ENCODE measurements at regions not wholly inside any gene's neighbourhood (a gene's known extent, or its start where the extent isn't known, plus 50 kb on each side); places are given as distances from the start of the nearest gene placed in this dataset.

DNA sequence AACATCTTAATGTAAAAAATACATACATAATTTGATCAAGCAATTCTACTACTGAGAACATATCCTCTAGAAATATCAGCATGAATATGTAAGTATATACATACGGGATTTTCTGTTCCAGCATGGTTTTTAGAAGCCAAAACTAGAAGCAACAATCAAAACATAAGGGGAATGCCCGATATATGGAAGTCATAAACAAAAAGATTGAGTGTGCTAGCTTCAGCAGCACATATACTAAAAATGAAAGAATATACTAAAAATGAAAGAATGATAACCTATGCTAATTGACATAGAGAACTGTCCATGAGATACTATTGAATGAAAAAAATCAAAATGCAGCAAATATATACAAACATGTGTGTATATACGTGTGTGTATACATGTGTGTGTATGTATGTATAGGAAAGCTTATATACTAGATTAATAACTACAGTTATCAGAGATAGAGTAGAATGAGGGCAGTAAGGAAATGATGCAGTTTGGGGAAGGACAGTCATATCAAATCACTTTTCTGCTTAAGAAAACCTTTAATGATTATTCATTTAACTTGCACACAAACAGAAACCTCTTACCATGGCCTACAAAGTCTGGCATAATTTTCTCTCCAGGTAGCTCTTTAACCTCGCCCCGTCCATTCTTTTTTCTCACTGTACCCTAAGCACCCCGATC is 72.9 kb downstream of the NPY start:
- TF ChIP-seq, protein P1, sequence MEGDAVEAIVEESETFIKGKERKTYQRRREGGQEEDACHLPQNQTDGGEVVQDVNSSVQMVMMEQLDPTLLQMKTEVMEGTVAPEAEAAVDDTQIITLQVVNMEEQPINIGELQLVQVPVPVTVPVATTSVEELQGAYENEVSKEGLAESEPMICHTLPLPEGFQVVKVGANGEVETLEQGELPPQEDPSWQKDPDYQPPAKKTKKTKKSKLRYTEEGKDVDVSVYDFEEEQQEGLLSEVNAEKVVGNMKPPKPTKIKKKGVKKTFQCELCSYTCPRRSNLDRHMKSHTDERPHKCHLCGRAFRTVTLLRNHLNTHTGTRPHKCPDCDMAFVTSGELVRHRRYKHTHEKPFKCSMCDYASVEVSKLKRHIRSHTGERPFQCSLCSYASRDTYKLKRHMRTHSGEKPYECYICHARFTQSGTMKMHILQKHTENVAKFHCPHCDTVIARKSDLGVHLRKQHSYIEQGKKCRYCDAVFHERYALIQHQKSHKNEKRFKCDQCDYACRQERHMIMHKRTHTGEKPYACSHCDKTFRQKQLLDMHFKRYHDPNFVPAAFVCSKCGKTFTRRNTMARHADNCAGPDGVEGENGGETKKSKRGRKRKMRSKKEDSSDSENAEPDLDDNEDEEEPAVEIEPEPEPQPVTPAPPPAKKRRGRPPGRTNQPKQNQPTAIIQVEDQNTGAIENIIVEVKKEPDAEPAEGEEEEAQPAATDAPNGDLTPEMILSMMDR (conservative IDR thresholded peaks at IDR 0.05; ENCODE audit: low read depth, low read length) = no peak
- no peak overlapping the region for H3K4me3 ChIP-seq (ENCODE audit: low read depth, low read length)
- no peak for DNase-seq (ENCODE audit: low read depth)

DNA sequence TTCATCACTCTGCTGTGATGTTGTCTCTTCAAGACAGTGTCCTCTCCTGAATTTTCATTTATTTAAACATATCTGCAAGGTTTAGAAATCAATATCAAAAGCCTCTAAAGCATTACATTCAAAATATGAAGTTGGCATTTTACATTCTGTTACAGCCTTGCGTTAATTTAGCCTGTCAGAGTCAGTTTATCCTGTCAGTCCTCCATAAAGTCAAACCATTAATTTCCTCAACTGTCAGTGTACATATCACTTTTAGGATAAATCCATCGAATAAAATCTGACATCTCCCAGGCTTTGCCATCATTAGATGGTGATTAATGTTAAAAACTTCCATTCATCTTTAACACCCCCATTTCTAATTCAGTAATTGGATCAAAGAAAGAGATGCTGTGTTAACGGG is 77.0 kb downstream of the NPY start:
- TF ChIP-seq, protein P1 (conservative IDR thresholded peaks at IDR 0.05; ENCODE audit: low read depth, low read length) = no peak
- no peak overlapping the region for H3K4me3 ChIP-seq (ENCODE audit: low read depth, low read length)
- DNase-seq (ENCODE audit: low read depth) = no peak

DNA sequence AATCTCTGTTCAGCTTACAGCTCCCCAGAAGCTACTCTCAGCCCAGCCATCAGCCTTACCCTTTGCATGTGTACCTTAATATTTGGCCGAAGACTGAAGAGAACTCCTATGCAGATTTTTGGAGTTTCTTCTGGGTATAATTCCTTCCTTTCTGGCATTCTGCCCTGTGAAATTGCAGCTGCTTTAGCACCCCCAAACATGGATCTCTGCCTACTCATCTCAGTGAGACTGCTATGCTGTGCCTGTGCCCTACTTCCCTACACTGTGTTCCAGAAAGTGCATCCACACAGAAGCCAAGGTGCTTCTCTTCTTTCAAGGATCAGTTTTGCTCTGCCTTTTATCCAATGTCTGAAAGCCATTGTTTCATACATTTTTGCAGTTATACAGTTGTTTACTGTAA is 81.6 kb downstream of the NPY start:
- TF ChIP-seq, protein P1 (conservative IDR thresholded peaks at IDR 0.05; ENCODE audit: low read depth, low read length) = no peak
- no peak overlapping the region for H3K4me3 ChIP-seq (ENCODE audit: low read depth, low read length)
- DNase-seq (ENCODE audit: low read depth) = no peak

DNA sequence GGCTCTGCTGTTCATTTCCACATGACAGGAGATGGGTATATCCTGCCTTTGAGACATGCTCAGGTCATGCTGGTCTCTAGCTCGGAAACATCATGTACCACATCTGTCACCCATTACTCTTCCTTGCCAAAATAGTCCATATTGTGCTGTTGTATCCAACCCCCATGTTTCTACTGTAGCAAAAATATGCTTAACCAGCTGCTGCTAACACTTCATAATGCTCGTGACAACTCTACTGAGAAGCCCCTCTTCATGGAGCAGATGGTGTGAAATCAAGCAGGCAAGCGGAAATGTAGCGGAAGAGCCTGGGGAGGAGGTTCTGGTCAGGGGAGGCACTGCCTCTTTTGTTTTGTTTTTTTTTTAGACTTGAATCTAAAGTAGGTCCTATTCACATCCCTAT is 82.9 kb downstream of the NPY start:
- no peak overlapping the region for H3K4me3 ChIP-seq (ENCODE audit: low read depth, low read length)
- DNase-seq (ENCODE audit: low read depth) = no peak
- TF ChIP-seq, protein P1 (conservative IDR thresholded peaks at IDR 0.05; ENCODE audit: low read depth, low read length) = no peak

DNA sequence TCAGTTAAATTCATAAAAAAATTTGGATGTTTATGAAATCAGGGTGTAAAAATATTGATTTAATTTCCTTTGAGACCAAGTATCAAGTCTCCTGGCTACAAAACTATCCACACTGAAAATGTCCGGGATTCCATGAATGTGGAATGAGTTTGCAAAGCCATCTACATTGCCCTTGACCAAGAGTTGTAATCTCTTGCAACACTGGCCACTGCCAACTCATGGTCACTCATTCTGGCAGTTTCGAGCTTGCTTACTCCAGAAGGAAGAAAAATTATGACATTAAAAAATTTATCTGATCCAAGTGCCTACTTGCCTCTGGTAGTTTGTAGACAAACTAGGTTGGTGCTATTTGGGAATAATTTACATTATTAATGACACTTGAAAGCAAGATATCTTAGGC is 84.2 kb downstream of the NPY start:
- TF ChIP-seq, protein P1 (conservative IDR thresholded peaks at IDR 0.05; ENCODE audit: low read depth, low read length) = no peak
- no peak overlapping the region for H3K4me3 ChIP-seq (ENCODE audit: low read depth, low read length)
- no peak for DNase-seq (ENCODE audit: low read depth)

DNA sequence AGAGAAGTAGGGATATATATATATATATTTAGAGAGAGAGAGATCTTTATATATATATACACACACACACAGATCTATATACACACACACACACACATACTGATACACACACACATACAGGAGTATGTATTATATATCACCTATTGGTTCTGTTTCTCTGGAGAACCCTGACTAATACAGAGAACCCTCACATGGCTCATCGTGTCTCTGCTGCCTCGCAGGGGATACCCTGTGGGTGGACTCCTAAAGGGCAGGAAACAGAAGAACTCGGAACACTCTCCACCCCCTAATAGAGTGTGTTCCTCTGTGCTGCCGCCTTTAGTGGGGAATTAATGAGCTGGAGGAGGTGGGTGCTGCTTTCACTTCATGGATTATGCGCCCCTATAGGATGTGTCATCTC is 86.6 kb downstream of the NPY start:
- H3K4me3 ChIP-seq (ENCODE audit: low read depth, low read length) = no peak overlapping the region
- TF ChIP-seq, protein P1 (conservative IDR thresholded peaks at IDR 0.05; ENCODE audit: low read depth, low read length) = no peak
- no peak for DNase-seq (ENCODE audit: low read depth)
